ENCODE measurements at regions not wholly inside any gene's neighbourhood (a gene's known extent, or its start where the extent isn't known, plus 50 kb on each side); places are given as distances from the start of the nearest gene placed in this dataset.

DNA sequence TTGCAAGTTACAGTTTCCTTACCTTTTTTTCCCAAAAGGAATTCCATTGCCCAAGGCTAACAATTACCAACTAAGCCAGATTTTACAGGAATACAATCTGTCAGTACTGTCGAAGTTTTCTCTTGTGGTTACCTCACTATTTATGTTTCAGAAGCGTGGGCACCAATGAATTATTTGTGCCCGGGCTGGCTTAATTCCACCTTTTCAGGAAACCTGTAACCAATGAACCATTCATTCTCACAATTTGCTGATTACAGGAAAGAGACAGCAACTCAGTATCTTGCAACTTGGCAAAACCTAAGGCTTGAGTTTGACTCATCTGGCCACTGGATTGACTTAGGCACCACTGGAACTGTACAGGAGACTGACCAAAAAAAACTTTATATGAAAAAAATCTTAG lies 485.6 kb downstream of the INHBA start:
- no peak for DNase-seq

- DNase-seq: no peak
Measured at GRCh38 chr7:41207141-41207540, 495.7 kb downstream of the INHBA start.

GRCh38 chr7:41206267-41206666 lies 496.6 kb downstream of the INHBA start:
- DNase-seq: no peak

GRCh38 chr7:41205600-41205999 lies 497.3 kb downstream of the INHBA start:
- no peak for DNase-seq

DNA sequence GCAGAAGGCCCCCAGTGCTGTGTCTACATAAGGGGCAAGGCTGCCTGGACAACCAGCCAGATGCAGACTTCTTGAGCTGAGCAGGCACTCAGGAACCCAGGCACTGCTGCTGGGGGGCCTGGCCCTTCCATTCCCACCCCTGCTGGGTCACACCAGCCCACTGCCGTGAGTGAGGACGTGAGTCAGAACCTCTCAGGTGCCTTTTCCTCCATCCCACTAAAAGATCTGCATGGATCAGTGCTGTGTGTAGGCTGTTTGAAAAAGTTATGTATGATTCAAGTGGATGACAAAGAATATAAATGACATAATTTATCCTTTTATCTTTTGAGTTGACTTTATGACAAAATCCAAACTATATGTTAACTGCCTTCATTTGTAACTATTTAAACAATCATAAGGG lies 499.3 kb downstream of the INHBA start:
- DNase-seq: no peak

DNA sequence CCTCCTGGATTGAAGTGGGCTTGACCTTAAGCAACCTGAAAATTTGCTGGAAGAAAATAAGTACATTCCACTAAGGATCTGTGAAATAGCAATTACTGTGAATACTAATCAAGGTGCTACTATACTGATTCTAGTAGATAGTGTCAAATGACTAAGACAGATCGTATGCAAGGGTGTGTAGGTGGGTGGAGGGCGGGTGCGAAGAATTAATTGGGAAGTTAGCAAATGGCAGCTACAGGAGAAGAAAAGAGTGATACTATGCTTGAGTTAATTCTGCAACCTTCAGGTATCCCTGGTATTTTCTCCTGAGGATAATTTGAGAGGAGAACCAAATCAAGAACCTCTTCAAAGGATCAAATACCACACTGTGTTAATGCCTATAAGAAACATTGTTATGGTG lies 501.9 kb downstream of the INHBA start:
- no peak for DNase-seq

GRCh38 chr7:41199136-41199535 lies 503.8 kb downstream of the INHBA start:
- no peak for DNase-seq

GRCh38 chr7:41198502-41198901 lies 504.4 kb downstream of the INHBA start:
- no peak for DNase-seq

DNA sequence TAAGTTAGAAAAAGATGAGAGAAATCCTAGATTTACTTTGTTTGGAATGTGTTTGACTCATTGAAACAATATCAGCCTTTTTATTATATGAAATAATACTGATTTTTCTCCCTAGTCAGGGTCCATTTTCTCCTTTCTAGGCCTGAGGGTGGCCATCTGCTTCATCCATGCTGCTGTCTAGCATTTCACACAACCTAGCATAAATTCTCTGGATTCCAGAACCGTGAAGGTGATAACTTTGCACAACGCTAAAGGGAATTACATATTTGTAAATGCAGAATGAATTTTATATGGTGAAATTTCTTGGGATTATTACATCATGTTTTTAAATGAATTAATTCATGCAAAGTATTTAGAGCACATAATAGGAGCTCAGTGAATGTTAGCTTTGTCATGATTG lies 505.1 kb downstream of the INHBA start:
- DNase-seq: no peak

- no peak for DNase-seq
Measured at GRCh38 chr7:41193738-41194282, 509.1 kb downstream of the INHBA start.

- DNase-seq: no peak
Measured at GRCh38 chr7:41190581-41190980, 512.3 kb downstream of the INHBA start.

DNA sequence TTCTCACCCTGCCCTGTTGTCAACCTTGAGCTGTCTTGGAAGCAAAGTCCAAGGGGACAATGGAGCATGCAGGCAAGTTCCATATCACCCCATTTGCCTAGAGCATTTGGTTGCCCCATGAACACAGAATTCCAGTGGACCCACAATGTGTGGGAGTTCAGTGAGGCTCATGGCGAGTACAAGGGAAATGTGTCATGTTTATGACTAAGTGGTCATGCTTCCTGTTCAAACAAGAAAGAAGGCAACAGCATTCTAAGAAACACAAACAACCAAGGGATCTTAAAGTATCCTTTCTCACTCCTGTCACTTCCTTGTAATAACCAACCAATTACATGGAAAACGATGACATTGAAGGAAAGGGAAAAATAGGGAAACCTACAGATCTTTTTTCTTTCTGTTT lies 513.0 kb downstream of the INHBA start:
- no peak for DNase-seq

- no peak for DNase-seq
Measured at GRCh38 chr7:41188163-41189130, 514.4 kb downstream of the INHBA start.

- no peak for DNase-seq
Measured at GRCh38 chr7:41187322-41187721, 515.6 kb downstream of the INHBA start.

GRCh38 chr7:41185851-41186250 lies 517.0 kb downstream of the INHBA start:
- DNase-seq: no peak

DNA sequence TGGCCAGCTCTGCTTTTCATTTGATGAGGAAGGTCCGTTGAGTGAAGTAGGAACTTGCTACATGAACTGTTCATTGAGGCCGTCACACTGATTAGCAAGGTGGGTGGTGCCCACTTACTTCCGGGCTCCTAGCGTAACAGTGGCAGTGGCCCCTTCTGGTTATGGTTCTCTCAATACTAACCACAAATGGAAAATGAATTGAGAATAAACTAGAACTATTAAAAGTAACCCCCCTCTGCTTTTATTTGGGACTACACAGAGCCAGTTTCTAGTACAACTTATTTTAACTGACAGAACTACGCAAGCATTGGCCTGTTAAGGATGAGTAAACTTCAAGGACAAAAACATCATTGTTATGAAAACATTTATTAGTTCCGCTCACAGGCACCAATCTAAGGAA lies 519.1 kb downstream of the INHBA start:
- no peak for DNase-seq

DNA sequence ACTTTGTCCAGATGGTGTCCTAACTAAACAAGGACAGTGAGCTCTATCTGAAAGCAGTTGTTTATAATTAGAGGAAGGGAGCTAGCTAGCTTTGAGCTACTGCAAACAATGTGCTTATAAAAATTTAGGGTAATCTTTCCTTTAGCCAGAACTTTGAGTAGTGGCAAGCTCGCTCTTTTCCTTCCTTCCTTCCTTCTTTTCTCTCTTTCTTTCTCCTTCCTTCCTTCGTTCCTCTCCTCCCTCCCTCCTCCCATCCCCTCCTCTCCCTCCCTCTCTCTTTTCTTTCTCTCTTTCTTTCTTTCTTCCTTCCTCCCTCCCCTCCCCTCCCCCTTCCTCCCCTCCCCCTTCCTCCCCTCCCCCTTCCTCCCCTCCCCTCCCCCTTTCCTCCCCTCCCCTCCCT lies 520.1 kb downstream of the INHBA start:
- DNase-seq: no peak

DNA sequence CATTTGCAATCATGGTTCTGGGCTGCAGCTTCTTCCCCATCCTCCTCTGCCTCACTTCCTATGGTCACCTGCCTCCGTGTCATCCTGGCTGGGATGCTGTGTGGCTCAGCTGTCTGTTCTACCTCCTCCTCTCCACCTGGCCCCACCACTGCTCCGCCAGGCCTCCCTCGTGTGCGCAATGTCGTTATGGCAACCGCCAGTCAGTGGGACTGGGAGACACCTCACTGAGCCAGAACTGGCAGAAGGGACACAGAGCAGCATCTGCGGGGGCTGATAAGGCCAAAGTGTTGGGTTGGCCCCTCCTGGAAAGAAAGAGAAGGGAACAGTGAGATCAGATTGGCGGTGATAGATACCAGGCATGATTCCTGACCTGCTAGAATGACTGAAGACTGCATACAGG lies 527.5 kb downstream of the INHBA start:
- no peak for DNase-seq

DNA sequence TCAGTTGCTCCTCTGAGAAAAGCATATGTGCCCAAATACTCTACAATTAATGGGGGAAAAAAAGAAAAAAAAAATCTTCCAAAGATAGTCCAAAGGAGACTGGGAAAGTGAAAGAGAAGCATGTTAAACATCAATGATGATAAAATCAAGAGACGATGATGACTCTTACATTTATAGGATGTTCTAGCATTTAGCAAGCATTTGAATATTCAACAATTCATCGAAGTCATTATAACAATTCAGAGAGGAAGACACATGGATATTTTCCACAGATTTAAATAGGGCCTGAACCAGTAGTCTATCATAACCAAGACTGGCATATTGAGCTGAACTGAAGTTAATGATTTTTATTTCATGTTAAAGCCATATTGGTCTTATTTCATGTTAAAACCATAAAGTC lies 528.4 kb downstream of the INHBA start:
- no peak for DNase-seq

- DNase-seq: no peak
Measured at GRCh38 chr7:41170466-41170865, 532.4 kb downstream of the INHBA start.

DNA sequence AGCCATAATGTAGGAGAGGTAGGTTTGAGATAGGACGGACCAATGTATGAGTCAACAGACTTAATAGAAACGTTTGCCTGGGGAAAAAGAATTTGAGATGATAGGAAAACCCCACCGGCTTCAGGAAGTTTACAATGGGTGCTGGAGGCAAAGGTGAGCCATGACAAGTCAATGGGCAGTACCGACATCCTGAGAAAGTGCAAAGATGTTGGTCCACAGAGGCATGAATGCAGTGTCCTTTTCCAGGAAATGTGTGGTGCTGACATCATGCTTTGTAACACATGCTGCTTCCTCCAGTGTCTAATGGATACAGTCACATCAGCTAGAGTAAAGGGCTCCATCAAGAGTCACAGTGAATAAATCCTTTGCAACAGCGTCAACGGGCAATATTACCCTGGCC lies 533.6 kb downstream of the INHBA start:
- no peak for DNase-seq

GRCh38 chr7:41167836-41168235 lies 535.1 kb downstream of the INHBA start:
- DNase-seq: no peak

GRCh38 chr7:41164440-41164839 lies 538.5 kb downstream of the INHBA start:
- DNase-seq: no peak

- DNase-seq: no peak
Measured at GRCh38 chr7:41163991-41164390, 538.9 kb downstream of the INHBA start.

DNA sequence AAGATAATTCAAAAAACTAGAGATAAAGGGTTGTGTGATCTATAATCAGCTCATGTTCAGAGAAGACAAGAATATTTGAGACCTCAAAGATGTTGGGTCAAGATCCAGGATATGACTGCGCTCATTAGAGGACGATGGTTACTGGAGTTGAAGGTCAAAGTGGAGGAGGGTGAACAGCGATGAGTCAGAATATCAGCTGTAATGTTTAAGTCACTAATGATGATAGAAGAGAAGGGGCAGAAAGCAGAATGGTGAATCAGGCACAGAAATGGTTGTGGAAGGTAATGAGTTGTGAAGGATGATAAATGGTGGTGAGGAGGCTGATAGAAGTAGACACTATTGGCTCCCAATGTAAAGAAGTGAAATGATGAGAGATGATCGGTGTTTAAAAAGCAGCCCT lies 540.3 kb downstream of the INHBA start:
- no peak for DNase-seq
